ENCODE measurements at regions not wholly inside any gene's neighbourhood (a gene's known extent, or its start where the extent isn't known, plus 50 kb on each side); places are given as distances from the start of the nearest gene placed in this dataset.
"Not testable (repeated sequence)": the region's sequence is repeated elsewhere in the genome, so short reads cannot be mapped to it uniquely, and the experiment has no call there.

DNA sequence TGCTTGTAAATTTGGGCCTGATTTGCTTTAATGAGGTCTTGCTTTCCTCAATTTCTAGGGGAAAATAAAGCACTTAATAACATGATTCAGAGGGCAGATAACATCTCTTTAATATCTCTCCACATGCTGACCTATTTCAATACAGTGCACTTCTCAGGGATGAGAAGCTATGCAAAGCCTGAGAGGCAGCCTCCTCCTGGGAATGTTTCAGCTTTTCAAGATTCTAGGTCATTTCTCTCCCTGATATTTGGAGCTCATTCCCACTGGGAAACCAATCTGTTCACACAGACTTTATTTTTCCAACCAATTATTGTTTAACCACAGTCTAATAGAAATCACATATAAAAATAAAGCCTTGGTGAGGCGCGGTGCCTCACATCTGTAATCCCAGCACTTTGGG, 67.0 kb upstream of the LSAMP start:
- intact Hi-C loops (cut with DNase I): no loop called here
- 88 to 93% (median 93%) methylated on average over 2 of the region's 2 CpGs for WGBS, 3 donors
- no peaks in the 10 kb centered on the region for H3K27me3 ChIP-seq (ENCODE audit: insufficient read depth in 3 of 3, low read length in 2 of 3)
- TF ChIP-seq CTCF (IDR thresholded peaks at IDR 0.05): no peak
- ATAC-seq (no peak), DNase-seq (no peak)
- no peak overlapping the region for H3K4me3 ChIP-seq
- no peak overlapping the region for H3K27ac ChIP-seq
- H3K4me1 ChIP-seq: no peaks in the 10 kb centered on the region
- no peaks in the 10 kb centered on the region for H3K9me3 ChIP-seq
- no peaks in the 10 kb centered on the region for H3K36me3 ChIP-seq (ENCODE audit: insufficient read depth in 1 of 2, low read depth in 1 of 2)

- DNase-seq (no peak), ATAC-seq (no peak)
- whole genome bisulfite sequencing, 3 donors: 53 to 71% (median 57%) methylated on average over 2 of the region's 2 CpGs
- H3K4me1 ChIP-seq: no peaks in the 10 kb centered on the region
- intact Hi-C loops (cut with DNase I): no loop called here
- no peaks in the 10 kb centered on the region for H3K9me3 ChIP-seq
- H3K27ac ChIP-seq: no peak overlapping the region
- TF ChIP-seq CTCF (IDR thresholded peaks at IDR 0.05): no peak
- no peaks in the 10 kb centered on the region for H3K27me3 ChIP-seq (ENCODE audit: insufficient read depth in 3 of 3, low read length in 2 of 3)
- no peaks in the 10 kb centered on the region for H3K36me3 ChIP-seq (ENCODE audit: insufficient read depth in 1 of 2, low read depth in 1 of 2)
- no peak overlapping the region for H3K4me3 ChIP-seq
Observed at GRCh38 chr3:116512931-116513330, 67.6 kb upstream of the LSAMP start.

DNA sequence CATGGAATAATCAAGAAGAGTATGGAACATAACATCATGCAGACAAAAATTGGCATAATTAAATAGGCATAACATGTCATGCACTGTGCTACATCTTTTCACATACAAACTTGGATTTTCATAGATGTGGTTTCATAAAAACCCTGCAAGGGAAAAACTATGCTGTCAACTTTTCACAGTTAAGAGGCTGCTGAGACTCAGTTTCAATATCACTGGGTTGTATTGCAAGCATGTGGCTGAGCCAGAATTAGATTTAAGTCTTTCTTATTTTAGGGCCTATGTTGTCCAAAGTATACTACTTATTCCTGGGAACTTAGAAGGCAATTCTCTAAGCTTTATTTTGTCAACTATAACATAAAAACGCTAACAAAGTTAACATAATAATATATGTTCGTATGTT, 70.7 kb upstream of the LSAMP start:
- no peak for ATAC-seq
- 34 to 48% (median 40%) methylated on average over 2 of the region's 2 CpGs for WGBS, 3 donors
- H3K36me3 ChIP-seq (ENCODE audit: insufficient read depth in 1 of 2, low read depth in 1 of 2): no peaks in the 10 kb centered on the region
- TF ChIP-seq CTCF (IDR thresholded peaks at IDR 0.05): no peak
- no peaks in the 10 kb centered on the region for H3K27me3 ChIP-seq (ENCODE audit: insufficient read depth in 3 of 3, low read length in 2 of 3)
- H3K4me3 ChIP-seq: no peak overlapping the region
- no peak for DNase-seq
- H3K27ac ChIP-seq: no peak overlapping the region
- intact Hi-C loops (cut with DNase I): no loop called here
- H3K9me3 ChIP-seq: no peaks in the 10 kb centered on the region
- H3K4me1 ChIP-seq: no peaks in the 10 kb centered on the region

GRCh38 chr3:116517308-116517707, 72.0 kb upstream of the LSAMP start:
- Histone ChIP-seq H3K9me3 (no peaks in the 10 kb centered on the region), H3K27ac (no peak overlapping the region), H3K36me3 (ENCODE audit: insufficient read depth in 1 of 2, low read depth in 1 of 2) (no peaks in the 10 kb centered on the region), H3K4me3 (no peak overlapping the region), H3K4me1 (no peaks in the 10 kb centered on the region), H3K27me3 (ENCODE audit: insufficient read depth in 3 of 3, low read length in 2 of 3) (no peaks in the 10 kb centered on the region)
- TF ChIP-seq CTCF (IDR thresholded peaks at IDR 0.05): no peak
- 67 to 82% (median 73%) methylated on average over 1 of the region's 1 CpG for WGBS, 3 donors
- intact Hi-C loops (cut with DNase I): no loop called here
- ATAC-seq (no peak), DNase-seq (no peak)

- H3K27me3 ChIP-seq (ENCODE audit: insufficient read depth in 3 of 3, low read length in 2 of 3); ATAC-seq; DNase-seq; H3K36me3 ChIP-seq (ENCODE audit: insufficient read depth in 1 of 2, low read depth in 1 of 2); H3K4me3 ChIP-seq; H3K9me3 ChIP-seq; H3K4me1 ChIP-seq; intact Hi-C loops (cut with DNase I); H3K27ac ChIP-seq: not testable (repeated sequence)
- 92 to 95% (median 94%) methylated on average over 17 to 23 of the region's 26 CpGs for WGBS, 3 donors
Observed at GRCh38 chr3:116519101-116519500, 73.8 kb upstream of the LSAMP start.

DNA sequence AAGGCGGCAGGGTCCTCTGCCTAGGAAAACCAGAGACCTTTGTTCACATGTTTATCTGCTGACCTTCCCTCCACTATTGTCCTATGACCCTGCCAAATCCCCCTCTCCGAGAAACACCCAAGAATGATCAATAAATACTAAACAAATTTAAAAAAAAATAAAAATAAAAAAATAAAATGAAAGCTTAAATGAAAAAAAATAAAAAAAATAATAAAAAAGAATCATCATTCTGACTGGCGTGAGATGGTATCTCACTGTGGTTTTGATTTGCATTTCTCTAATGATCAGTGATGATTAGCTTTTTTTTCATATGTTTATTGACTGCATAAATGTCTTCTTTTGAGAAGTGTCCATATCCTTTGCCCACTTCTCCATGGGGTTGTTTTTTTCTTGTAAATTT, 74.5 kb upstream of the LSAMP start:
- H3K4me3 ChIP-seq; DNase-seq; intact Hi-C loops (cut with DNase I); H3K27me3 ChIP-seq (ENCODE audit: insufficient read depth in 3 of 3, low read length in 2 of 3); H3K9me3 ChIP-seq; H3K36me3 ChIP-seq (ENCODE audit: insufficient read depth in 1 of 2, low read depth in 1 of 2); H3K4me1 ChIP-seq; ATAC-seq; H3K27ac ChIP-seq: not testable (repeated sequence)
- WGBS, 3 donors: 73 to 91% (median 81%) methylated on average over 2 to 3 of the region's 3 CpGs

All from psoas muscle (tissue), 7 donors.